NCI-H2107 (cell line): ENCODE measurements at regions not wholly inside any gene's neighbourhood (a gene's known extent, or its start where the extent isn't known, plus 50 kb on each side); places are given as distances from the start of the nearest gene placed in this dataset.

Experiments used
- DNase-seq: peaks from one replicate; lab custom pipeline; 2025; lab: John Stamatoyannopoulos, UW

DNA sequence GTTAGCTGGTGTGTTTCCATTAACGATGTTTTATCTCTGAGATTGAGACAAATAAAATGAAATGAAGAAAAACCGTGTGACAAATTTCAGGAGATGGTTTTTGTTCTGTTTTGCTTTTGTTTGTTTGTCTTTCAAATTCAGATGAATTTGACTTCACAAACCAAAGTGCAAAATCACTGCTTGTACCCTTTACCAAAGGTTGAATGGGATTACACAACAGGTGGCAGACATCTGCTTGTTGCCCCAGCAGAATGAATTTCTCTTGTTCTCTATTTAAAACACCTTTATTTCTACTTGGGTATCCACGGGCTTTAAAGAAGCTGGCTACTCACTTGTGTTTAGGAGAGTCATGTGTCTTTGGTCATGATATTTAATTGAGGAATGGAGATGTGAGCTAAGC is 239.7 kb upstream of the CLNK start:
- no peak for DNase-seq

DNA sequence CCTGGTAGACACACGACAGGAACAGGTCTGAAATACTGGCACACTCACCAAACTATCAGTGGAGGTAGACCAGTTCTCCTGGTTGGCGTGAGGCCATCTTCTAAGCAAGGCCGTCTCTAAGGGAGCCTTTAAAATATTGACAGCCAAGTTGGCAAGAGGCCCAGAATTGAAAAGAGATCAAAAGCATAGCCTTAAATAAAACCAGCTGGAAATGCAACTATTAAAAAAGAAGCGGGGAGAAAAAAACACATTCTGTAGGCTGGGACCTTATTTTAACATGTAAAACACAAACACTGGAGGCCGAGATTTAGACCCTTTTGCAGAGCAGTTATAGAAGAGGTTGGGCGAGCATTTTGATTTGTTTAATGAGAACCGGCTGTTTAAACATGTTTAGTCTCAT is 233.0 kb upstream of the CLNK start:
- DNase-seq: no peak

DNA sequence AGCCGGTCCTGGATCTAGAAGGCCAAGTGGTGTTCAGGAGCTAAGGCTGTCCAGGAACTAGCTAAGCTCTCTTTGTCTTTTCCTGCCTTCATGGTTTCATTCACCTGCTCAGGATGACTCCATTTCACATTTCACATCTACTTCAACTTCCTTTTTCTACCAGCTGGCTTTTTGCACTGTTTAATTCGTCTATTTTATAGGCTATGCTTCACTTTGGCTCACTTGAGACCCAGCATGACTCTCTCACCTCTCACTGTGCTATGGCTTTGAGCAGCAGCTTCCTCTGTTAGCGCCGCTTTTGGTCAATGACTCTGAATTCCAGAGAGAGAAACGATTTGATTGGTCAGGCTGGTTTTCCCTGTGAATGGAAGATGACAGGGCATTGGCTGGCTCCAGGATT is 213.5 kb upstream of the CLNK start:
- DNase-seq: no peak

DNA sequence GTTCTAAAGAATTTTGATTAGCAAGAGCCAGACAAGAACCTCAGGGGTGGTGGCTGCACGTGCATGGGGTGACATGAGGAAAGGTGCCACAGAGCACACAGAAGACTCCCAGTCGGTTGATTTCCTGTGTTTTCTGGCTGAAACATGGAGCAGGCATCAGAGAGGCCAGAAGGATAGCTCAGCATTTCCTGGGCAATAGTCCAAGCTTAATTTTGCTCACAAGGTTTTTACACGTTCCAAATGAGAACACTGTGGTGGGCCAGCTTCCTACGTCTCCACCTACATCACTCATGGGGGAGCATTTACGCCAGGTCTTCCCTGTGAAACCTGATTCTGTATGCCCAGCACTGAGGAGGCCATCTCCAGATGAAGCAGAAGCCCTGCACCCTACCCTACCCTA is 212.5 kb upstream of the CLNK start:
- DNase-seq: no peak

DNA sequence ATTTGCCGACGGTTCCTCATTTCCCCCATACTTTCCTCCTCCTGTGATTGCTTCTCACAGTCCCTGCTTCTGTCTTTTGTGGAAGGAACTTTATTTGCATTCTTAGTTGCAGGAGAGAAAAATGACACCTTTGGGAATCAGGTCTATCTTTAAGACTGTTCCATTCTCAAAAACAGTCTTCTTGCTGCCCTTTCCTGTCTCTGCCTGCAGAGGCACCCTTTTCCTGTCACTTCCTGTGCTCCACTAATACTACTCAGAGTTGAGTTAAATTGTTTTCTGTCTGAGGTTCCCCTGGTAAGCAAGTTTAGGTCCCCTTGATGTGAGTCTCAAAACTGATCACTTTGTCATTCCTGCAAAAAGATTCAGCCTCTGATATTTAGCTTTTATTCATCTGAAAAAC is 208.8 kb upstream of the CLNK start:
- DNase-seq: no peak

DNA sequence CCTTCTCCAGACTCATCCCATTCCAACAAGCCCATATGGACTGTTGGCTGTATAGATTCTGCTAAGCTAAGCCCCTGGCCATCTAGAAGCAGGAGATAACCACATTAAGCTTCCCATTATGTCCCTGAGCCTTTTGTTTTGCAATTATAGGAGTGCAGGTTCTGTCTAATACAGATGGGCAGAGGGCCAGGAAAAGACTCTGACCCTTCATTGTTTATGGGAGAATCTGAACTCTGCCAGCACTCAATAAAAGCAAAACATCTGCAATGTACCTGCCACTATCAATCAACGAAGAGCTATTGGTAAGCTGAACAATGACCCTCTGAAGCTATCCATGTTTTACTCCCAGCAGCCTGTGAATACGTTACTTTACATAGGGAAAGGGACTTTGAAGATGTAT is 207.3 kb upstream of the CLNK start:
- no peak for DNase-seq

DNA sequence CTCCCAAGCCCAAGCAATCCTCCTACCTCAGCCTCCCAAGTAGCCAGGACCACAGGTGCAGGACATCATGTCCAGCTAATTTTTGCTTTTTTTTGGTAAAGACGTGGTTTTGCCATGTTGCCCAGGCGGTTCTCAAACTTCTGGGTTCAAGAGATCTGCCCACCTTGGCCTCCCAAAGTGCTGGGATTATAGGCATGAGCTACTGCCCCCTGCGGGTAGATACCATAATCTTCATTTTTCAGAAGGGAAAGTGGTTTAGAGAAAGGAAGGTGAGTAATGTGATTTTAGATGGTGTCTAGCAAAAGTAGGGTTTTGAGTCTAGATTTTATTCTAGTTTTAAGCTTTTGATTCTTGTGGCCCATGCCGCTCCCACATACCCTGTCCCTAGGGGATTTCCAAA is 205.3 kb upstream of the CLNK start:
- DNase-seq: no peak

DNA sequence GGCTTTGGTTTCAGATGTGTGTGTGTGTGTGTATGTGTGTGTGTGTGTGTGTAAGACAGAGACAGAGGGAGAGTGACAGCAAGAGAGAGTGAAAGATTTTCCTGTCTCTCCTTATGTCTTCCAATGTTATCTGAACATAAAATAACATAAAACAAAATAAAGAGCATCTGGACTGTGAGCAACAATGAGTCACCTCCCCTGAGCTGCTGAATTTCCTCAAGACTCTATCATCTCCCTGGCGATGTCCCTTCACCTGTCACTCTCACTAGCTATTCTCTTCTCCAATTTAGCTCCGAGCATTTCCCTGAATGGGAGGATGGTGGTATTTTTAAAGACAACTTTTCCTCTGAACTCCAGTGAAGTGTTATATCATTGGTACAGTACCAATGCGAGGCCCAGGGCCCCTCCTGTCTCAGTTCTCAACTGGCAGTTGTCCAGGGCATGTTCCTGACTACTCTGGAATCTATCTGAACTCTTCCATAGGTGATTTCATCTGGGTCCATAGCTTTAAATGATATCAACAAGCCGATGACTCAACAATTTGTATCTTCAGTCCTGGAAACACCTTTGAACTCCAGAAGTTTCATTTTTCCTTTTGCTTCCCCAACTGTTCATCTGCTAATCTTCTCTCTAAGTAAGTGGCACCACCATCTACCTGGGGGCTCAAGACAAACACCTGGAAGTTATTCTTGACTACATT is 195.0 kb upstream of the CLNK start:
- DNase-seq: no peak

DNA sequence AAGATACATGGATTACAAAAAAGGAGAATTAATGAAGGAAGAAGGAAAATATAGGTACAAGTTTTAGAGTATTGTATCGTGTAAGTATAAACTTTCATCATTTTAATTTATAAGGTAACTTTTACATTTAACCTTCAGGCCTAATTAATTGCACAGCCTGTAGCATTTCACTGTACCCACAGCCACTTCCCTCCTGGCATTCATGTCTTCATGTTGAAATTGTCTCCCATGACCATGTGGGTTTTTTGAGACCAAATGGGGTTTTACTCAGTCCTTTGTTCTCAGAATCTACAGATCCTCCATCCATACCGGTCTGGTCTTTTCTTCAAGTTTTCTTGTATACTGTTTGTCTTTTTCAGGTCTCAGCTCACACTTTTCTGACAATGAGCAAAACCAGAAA is 194.3 kb upstream of the CLNK start:
- DNase-seq: no peak

DNA sequence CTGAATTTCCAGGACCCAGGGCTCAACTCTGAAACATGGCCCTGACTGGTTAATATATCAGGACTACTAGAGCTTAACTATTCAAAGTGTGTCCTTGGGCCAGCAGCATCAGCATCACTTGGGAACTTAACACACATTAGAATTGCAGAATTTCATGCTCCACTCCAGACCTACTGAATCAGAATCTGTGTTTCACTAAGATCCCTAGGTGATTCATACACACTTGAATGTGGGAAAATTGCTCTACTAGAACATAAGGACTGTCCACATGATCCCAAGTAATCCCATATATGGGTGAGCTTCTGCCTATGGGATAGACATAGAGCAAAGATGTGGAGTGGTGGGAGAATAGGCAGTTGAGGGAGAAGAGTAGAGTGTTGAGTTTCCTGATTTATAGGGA is 192.5 kb upstream of the CLNK start:
- no peak for DNase-seq

DNA sequence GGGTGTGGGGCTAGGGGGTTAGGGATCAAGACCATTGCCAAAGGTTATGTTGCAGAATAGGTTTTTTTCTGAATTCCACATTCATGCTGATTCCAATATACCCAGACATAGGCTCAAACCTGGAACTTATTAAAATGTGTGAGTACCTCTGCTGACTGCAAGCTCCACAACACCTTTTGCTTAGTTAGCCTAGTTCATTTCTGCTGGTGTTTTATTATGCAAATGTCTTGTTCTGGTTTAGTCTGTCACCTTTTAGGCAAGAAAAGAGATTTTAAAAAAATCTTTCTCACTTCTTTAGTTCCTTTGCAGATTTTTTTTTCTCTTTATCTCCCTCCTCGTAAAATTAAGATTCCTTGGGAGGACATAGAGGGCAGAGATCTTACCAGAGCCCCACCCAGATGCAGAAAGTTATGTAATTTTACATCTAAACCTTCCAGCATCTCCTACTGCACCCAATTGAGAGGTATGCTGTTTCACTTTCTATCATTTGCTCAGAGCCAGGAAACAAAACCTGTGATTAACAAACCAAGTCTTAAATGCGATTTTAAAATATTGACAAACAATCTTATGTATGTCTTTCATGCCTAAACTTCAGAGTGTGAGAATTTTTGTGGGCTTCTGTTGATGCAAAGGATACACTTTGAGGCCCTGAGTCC is 190.7 kb upstream of the CLNK start:
- DNase-seq: no peak

DNA sequence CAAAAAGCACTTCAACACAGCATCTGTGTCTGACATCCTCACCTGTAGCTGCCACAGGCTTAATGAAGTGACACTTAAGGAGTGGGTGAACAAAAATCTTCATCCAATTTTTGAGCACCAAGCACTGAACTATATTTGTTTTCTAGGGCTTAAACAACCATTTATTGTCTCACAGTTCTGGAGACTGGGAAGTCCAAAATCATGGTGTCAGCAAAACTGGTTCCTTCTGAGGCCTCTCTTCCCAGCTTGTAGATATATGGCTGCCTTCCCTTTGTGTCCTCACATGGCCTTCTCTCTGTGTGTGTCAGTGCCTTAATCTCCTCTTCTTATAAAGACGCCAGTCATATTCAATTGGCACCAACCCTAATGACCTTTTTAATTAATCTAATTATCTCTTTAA is 189.2 kb upstream of the CLNK start:
- DNase-seq: no peak

DNA sequence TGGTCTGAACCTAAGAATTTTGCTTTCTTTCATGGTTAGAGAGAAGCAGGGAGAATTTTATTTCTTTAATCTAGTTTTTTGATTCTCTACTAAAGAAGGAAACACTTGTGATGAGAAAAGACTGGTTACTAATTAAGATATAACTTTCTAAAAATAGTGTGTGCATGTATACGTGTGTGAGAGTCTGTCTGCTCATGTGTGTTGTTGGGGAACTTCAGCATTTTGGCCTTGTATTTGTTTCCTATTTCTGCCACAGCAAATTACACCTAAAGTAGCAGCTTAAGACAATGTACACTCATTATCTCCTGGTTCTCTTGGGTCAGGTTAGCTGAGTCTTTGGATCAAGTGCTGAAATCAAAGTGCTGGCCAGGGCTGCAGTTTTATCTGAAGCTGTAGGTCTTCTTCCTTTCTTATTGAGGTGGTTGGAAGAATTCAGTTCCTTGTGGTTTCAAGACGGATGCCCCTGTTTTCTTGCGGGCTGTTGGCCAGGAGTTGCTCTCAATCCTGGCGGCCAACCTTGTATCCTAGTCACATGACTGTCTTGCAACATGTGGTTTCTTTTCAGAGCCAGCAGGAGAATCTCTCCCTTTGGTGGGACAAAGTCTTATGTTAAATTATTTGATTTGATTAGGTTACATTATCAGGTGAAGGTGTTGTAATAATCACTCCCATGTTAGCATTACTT is 188.4 kb upstream of the CLNK start:
- no peak for DNase-seq

DNA sequence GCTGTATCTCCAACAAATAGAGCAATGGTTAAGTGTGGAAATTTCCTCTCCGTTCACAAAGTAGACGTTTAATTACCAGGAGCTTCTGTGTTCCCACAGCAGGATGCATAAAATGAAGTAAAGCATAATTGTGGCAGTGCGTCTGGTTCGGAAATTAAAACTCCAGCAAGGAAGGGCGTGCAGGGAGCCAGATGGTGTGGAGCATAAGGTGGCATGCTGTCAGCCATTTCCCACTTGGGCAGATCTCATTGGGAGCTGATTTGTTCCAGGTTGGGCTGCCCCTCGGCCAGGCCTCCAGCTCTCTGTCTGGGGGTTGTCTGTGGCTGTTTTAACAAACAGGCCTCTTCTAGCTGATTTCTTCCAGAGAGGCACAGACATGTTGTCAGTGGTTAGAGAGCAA is 182.1 kb upstream of the CLNK start:
- DNase-seq: no peak

DNA sequence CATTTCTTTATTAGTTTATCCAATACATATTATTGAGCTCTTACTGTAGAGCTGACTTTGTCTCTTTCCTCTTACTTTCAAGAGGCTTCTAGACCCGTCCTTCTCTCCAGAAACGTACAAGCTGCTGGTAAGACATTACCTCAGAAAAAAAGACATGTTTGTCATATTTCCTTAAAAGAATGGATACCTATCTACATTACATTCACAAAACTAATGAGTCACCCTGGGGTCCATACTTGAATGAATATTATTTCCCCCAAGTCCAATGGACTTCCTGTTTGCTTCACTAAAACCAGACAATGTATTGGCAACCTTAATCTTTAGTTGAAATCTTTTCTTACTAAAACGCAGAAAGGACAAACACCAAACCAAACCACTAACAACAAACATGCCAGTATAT is 176.5 kb upstream of the CLNK start:
- no peak for DNase-seq

DNA sequence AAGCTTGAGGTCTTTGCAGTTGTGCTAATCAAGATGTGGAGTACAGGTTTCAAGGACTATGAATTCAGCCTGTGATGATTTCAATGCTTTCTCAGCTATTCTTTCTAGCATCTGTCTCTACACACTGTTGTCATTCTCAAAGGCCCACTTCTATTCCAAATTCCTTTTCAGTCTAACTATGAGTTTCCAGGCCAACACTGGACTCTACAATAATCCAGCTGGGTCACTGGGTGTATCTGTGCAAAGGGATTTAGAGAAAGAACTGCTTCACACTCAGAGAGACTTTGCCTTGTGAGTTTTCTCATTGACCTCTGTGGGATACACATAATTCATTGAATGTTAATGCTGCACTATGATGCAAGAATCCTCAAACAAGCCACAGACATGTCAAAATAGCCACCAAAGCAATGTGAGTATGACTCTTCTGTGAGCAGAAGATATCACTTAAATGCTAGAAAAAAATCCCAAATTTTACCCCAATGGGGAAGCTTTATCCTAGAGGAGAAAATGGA is 171.8 kb upstream of the CLNK start:
- no peak for DNase-seq

DNA sequence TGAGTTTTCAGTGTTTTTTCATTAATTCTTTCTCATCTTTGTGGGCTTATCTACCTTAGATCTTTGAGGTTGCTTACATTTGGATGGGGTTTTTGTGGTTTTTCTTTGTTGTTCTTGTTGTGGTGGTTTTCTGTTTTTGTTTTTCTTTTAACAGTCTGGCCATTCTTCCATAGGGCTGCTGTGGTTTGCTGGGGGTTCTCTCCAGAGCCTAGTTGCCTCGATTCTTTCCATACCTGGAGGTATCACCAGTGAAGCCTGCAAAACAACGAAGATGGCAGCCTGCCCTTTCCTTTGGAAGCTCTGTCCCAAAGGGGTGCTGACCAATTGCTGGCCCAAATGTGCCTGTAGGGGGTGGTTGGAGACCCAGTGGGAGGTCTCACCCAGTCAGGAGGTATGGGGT is 168.6 kb upstream of the CLNK start:
- DNase-seq: no peak

DNA sequence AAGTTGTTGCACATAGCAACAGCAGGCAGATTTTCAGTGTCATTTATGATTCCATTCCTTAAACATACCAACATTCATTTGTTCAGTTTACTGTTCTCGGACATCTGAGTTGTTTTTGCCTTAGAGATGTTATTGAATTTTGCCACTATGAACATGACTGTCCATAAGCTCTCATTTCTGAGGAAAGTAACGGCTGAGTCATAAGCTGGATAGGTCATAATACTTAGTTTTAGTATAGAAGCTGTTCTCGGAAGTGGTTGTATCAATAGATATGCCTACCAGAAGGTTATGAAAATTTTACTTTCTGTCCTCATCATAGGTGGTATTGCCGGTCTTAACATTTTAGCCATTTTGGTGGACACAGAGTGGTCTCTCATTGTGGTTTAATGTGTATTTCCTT is 157.1 kb upstream of the CLNK start:
- DNase-seq: no peak

DNA sequence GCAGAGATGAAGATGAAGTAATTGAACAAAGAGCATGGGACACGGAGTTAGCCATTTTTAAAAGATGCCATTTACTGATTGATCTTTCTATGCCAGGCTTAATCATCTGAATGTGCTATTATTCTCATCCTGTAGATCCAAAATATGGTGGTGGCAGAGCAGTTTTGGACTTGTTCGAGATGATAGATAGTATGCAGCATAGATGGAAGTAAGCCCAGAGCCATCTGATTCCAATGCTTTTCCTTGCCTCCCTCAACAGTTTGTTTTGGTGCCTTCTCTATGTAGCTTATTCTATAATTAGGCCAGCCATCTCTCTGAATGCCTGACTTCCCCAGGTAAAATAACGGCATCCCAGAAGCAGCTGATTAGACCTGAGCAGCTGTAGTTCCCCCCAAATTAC is 152.6 kb upstream of the CLNK start:
- DNase-seq: no peak

DNA sequence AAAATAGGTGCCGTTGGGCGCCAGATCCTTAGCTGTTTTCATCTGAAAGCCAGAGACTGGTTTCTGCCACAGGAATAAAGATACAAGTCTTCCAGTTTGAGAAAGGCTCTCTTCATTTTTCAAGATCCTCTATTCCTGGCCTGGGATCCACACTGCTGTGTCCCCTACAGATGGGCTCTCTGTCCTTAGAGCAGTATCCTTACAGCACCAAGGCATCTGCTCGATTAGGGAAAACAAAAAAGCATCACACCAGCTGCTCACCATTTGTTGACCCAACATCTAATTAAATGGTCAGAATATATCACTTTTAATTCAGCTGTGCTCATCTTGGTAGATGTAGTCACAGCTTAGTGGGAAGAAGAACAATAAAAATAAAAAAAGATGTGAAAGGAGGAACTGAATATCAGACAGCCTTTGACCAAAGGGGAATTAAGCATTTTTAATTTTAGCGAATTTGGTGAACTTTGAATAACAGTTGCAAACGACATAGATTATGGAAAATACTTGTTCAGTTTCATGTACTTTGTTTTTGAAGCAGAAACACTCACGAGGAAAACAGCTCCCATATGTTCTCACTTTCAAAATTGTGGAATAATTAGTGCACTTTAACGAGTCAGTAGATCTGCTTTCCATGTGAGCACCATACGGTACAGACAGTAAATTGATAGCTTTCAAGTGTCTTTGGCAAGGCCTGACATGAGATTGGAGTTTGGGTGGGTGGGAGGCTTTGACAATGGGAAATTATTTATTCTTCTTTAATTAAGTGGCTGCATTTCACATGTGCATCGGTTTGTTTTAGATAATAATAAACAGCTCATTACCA is 148.4 kb upstream of the CLNK start:
- no peak for DNase-seq

DNA sequence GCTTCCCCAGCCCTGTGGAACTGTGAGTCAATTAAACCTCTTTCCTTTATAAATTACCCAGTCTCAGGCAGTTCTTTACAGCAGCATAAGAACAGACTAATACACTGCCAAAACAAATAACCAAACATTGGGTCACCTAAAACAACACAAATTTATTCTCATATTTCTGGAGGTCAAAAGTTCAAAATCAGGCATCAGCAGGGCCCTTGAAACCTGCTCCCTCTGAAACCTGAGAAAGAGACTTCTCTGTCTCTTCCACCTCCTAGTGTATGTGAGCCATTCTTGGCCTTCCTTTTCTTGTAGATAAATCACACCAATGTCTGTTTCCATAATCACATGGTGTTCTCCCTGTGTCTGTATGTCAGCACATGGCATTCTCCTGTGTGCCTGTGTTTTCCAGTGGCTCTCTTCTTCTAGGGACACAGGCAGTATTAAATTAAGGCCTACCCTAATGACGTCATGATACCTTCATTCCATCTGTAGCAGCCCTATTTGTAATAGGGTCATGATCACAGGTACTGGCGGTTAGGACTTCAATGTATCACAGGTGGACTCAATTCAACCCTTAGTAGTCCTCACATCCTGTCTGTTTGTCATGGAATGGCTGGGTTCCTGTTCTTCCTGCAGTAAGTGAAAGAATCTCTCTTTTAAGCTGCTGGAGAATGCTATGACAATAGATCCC is 147.3 kb upstream of the CLNK start:
- no peak for DNase-seq
